Neural cell (in vitro differentiated cells): ENCODE measurements at regions not wholly inside any gene's neighbourhood (a gene's known extent, or its start where the extent isn't known, plus 50 kb on each side); places are given as distances from the start of the nearest gene placed in this dataset.

ENCODE experiments used
- EP300 ChIP-seq: fragments of 450-650 bp; conservative IDR thresholded peaks from 2 replicates; pipeline ENCODE4 v1.6.1; 2014; ENCODE audit warnings: antibody characterized with exemption, mild to moderate bottlenecking, moderate library complexity; ENCODE audit not compliant: poor library complexity, severe bottlenecking
- MXI1 ChIP-seq: fragments of 450-650 bp; conservative IDR thresholded peaks from 2 replicates; pipeline ENCODE4 v1.6.1; 2014; ENCODE audit warnings: antibody characterized with exemption, mild to moderate bottlenecking; ENCODE audit not compliant: poor library complexity, severe bottlenecking
- TF ChIP-seq, protein P1 (sequence below): fragments of 450-650 bp; IDR thresholded peaks from 2 replicates; pipeline ENCODE4 v1.5.1; 2014; ENCODE audit warnings: antibody characterized with exemption, mild to moderate bottlenecking, moderate library complexity; ENCODE audit not compliant: poor library complexity, severe bottlenecking

DNA sequence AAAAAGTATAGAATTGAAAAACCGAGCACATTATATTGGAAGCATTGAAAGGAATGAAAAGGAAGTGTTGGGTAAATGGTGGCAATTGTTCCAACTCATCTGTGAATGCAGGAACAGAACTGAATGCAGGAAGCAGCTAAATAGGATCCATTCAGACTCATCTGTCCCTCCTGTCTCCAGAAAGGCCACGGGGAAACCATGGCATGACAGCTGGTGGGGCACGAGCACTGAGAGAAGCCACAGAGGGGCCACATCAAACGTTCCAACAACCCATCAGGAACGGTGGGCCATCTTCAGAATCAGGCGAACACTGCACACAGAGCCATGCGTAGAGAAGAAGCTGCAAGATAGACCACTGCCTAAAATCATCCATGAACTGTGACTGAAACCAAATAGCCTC lies 138.5 kb upstream of the SLC35G4 start:
- no peak for TF ChIP-seq EP300
- TF ChIP-seq MXI1 = no peak
- TF ChIP-seq, protein P1, sequence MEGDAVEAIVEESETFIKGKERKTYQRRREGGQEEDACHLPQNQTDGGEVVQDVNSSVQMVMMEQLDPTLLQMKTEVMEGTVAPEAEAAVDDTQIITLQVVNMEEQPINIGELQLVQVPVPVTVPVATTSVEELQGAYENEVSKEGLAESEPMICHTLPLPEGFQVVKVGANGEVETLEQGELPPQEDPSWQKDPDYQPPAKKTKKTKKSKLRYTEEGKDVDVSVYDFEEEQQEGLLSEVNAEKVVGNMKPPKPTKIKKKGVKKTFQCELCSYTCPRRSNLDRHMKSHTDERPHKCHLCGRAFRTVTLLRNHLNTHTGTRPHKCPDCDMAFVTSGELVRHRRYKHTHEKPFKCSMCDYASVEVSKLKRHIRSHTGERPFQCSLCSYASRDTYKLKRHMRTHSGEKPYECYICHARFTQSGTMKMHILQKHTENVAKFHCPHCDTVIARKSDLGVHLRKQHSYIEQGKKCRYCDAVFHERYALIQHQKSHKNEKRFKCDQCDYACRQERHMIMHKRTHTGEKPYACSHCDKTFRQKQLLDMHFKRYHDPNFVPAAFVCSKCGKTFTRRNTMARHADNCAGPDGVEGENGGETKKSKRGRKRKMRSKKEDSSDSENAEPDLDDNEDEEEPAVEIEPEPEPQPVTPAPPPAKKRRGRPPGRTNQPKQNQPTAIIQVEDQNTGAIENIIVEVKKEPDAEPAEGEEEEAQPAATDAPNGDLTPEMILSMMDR = no peak
